Activated CD4-positive, alpha-beta memory T cell treated with anti-CD3 and anti-CD28 coated beads for 36 hours (primary cell): ENCODE measurements at regions not wholly inside any gene's neighbourhood (a gene's known extent, or its start where the extent isn't known, plus 50 kb on each side); places are given as distances from the start of the nearest gene placed in this dataset.

Source experiments
- CTCF ChIA-PET: fragments of 350-600 bp; sonication (Branson Sonifier 250); formaldehyde crosslinking; loops from one replicate; lab custom pipeline; 2021; ENCODE audit warnings: antibody characterized with exemption, inconsistent platforms; lab: Charles Lee
- POLR2A ChIA-PET: fragments of 350-600 bp; sonication (Branson Sonifier 250); formaldehyde crosslinking; loops from one replicate; lab custom pipeline; 2021; ENCODE audit warnings: antibody characterized with exemption; lab: Charles Lee
- DNase-seq: peaks from one replicate; pipeline ENCODE4 v3.0.0-alpha.2; 2020
- H3K27ac Mint-ChIP-seq: one replicate; pipeline ENCODE4 v1.8.0; 2021; ENCODE audit warnings: mixed read lengths
- H3K27me3 Mint-ChIP-seq: one replicate; pipeline ENCODE4 v1.8.0; 2021; ENCODE audit warnings: mixed read lengths
- H3K36me3 Mint-ChIP-seq: one replicate; pipeline ENCODE4 v1.8.0; 2021; ENCODE audit warnings: mixed read lengths
- H3K4me1 Mint-ChIP-seq: one replicate; pipeline ENCODE4 v1.8.0; 2021; ENCODE audit warnings: low read depth, mixed read lengths
- H3K4me3 Mint-ChIP-seq: one replicate; pipeline ENCODE4 v1.8.0; 2021; ENCODE audit warnings: mild to moderate bottlenecking, mixed read lengths
- H3K9me3 Mint-ChIP-seq: one replicate; pipeline ENCODE4 v1.8.0; 2021; ENCODE audit warnings: mixed read lengths
- intact Hi-C: fragments of 100-400 bp; cut with micrococcal nuclease; formaldehyde crosslinking; loops from one replicate; pipeline ENCODE4 v1.15.1; 2023

GRCh38 chr10:129335396-129335795 lies 131.6 kb upstream of the MGMT start:
- intact Hi-C loops, result no loop called here
- H3K4me3 Mint-ChIP-seq, result no peak overlapping the region

GRCh38 chr10:129335942-129336341 lies 131.1 kb upstream of the MGMT start:
- H3K4me1 Mint-ChIP-seq, result no peaks in the 10 kb centered on the region
- POLR2A ChIA-PET, result no interaction called here
- DNase-seq, result no peak
- intact Hi-C loops, result no loop called here
- H3K9me3 Mint-ChIP-seq, result no peaks in the 10 kb centered on the region
- no peaks in the 10 kb centered on the region for H3K36me3 Mint-ChIP-seq
- CTCF ChIA-PET, result no interaction called here
- H3K4me3 Mint-ChIP-seq, result no peak overlapping the region
- H3K27me3 Mint-ChIP-seq, result peaks cover 2% of the 10 kb centered on the region
- no peak overlapping the region for H3K27ac Mint-ChIP-seq

More at GRCh38 chr10:129335396-129335795, 131.6 kb upstream of the MGMT start:
- CTCF ChIA-PET, result no interaction called here
- H3K27ac Mint-ChIP-seq, result no peak overlapping the region
- H3K9me3 Mint-ChIP-seq, result no peaks in the 10 kb centered on the region
- peaks cover 4% of the 10 kb centered on the region for H3K27me3 Mint-ChIP-seq
- POLR2A ChIA-PET, result no interaction called here
- no peaks in the 10 kb centered on the region for H3K4me1 Mint-ChIP-seq
- H3K36me3 Mint-ChIP-seq, result no peaks in the 10 kb centered on the region
- no peak for DNase-seq

- H3K27me3 Mint-ChIP-seq, result peaks cover 2% of the 10 kb centered on the region
- no peaks in the 10 kb centered on the region for H3K9me3 Mint-ChIP-seq
- H3K4me3 Mint-ChIP-seq, result no peak overlapping the region
- no peaks in the 10 kb centered on the region for H3K36me3 Mint-ChIP-seq
- no peaks in the 10 kb centered on the region for H3K4me1 Mint-ChIP-seq
- POLR2A ChIA-PET, result no interaction called here
- H3K27ac Mint-ChIP-seq, result no peak overlapping the region
- CTCF ChIA-PET, result no interaction called here
- intact Hi-C loops, result no loop called here
- DNase-seq, result no peak
These were observed 127.8 kb upstream of the MGMT start for GRCh38 chr10:129339191-129339590.

- intact Hi-C loops, result no loop called here
- H3K4me1 Mint-ChIP-seq, result no peaks in the 10 kb centered on the region
- CTCF ChIA-PET, result no interaction called here
- POLR2A ChIA-PET, result no interaction called here
- peaks cover 2% of the 10 kb centered on the region for H3K27me3 Mint-ChIP-seq
- no peak overlapping the region for H3K4me3 Mint-ChIP-seq
- H3K36me3 Mint-ChIP-seq, result no peaks in the 10 kb centered on the region
- H3K27ac Mint-ChIP-seq, result no peak overlapping the region
- H3K9me3 Mint-ChIP-seq, result no peaks in the 10 kb centered on the region
- DNase-seq, result no peak
These were observed 127.2 kb upstream of the MGMT start for GRCh38 chr10:129339841-129340240.

- POLR2A ChIA-PET, result no interaction called here
- no peaks in the 10 kb centered on the region for H3K36me3 Mint-ChIP-seq
These were observed 126.0 kb upstream of the MGMT start for GRCh38 chr10:129341087-129341486.

GRCh38 chr10:129342385-129342784 lies 124.7 kb upstream of the MGMT start:
- Mint-ChIP-seq H3K27me3 (peaks cover 4% of the 10 kb centered on the region), H3K36me3 (no peaks in the 10 kb centered on the region), H3K27ac (no peak overlapping the region), H3K4me3 (no peak overlapping the region), H3K9me3 (no peaks in the 10 kb centered on the region), H3K4me1 (no peaks in the 10 kb centered on the region)
- ChIA-PET POLR2A (no interaction called here), CTCF (no interaction called here)
- intact Hi-C loops, result no loop called here
- DNase-seq, result no peak

More at GRCh38 chr10:129341087-129341486, 126.0 kb upstream of the MGMT start:
- H3K4me1 Mint-ChIP-seq, result no peaks in the 10 kb centered on the region
- H3K9me3 Mint-ChIP-seq, result no peaks in the 10 kb centered on the region
- H3K27me3 Mint-ChIP-seq, result peaks cover 2% of the 10 kb centered on the region
- intact Hi-C loops, result no loop called here
- CTCF ChIA-PET, result no interaction called here
- DNase-seq, result no peak
- no peak overlapping the region for H3K4me3 Mint-ChIP-seq
- no peak overlapping the region for H3K27ac Mint-ChIP-seq

- Mint-ChIP-seq H3K27ac (no peak overlapping the region), H3K4me1 (no peaks in the 10 kb centered on the region), H3K36me3 (no peaks in the 10 kb centered on the region), H3K4me3 (no peak overlapping the region), H3K9me3 (no peaks in the 10 kb centered on the region), H3K27me3 (peaks cover 4% of the 10 kb centered on the region)
- ChIA-PET CTCF (interaction anchor here (0.6 kb wide), 1 partner anchor 11 kb away, joined by 3 read pairs; no protein-coding TSS in a partner anchor), POLR2A (no interaction called here)
- intact Hi-C loops, result no loop called here
- DNase-seq, result no peak
These were observed 123.9 kb upstream of the MGMT start for GRCh38 chr10:129343141-129343540.

- Mint-ChIP-seq H3K27me3 (peaks cover 4% of the 10 kb centered on the region), H3K36me3 (no peaks in the 10 kb centered on the region), H3K4me3 (no peak overlapping the region), H3K4me1 (no peaks in the 10 kb centered on the region), H3K27ac (no peak overlapping the region), H3K9me3 (no peaks in the 10 kb centered on the region)
- ChIA-PET POLR2A (no interaction called here), CTCF (no interaction called here)
- intact Hi-C loops, result no loop called here
- no peak for DNase-seq
These were observed 122.9 kb upstream of the MGMT start for GRCh38 chr10:129344103-129344502.

- H3K4me1 Mint-ChIP-seq, result no peaks in the 10 kb centered on the region
- intact Hi-C loops, result no loop called here
These were observed 122.2 kb upstream of the MGMT start for GRCh38 chr10:129344731-129345355.

GRCh38 chr10:129345763-129346162 lies 121.3 kb upstream of the MGMT start:
- CTCF ChIA-PET, result interaction anchor here (0.6 kb wide), 1 partner anchor 253 kb away, joined by 4 read pairs; no protein-coding TSS in a partner anchor

More at GRCh38 chr10:129344731-129345355, 122.2 kb upstream of the MGMT start:
- Mint-ChIP-seq H3K27me3 (peaks cover 4% of the 10 kb centered on the region), H3K9me3 (no peaks in the 10 kb centered on the region), H3K4me3 (no peak overlapping the region), H3K36me3 (no peaks in the 10 kb centered on the region), H3K27ac (no peak overlapping the region)
- no peak for DNase-seq
- ChIA-PET POLR2A (no interaction called here), CTCF (no interaction called here)

GRCh38 chr10:129350690-129351089 lies 116.4 kb upstream of the MGMT start:
- intact Hi-C loops, result no loop called here
- POLR2A ChIA-PET, result no interaction called here
- Mint-ChIP-seq H3K4me1 (no peaks in the 10 kb centered on the region), H3K36me3 (no peaks in the 10 kb centered on the region), H3K27me3 (peaks cover 2% of the 10 kb centered on the region), H3K9me3 (no peaks in the 10 kb centered on the region), H3K4me3 (no peak overlapping the region), H3K27ac (no peak overlapping the region)
- no peak for DNase-seq
- CTCF ChIA-PET, result no interaction called here

More at GRCh38 chr10:129345763-129346162, 121.3 kb upstream of the MGMT start:
- POLR2A ChIA-PET, result no interaction called here
- intact Hi-C loops, result no loop called here
- H3K27ac Mint-ChIP-seq, result no peak overlapping the region
- H3K36me3 Mint-ChIP-seq, result no peaks in the 10 kb centered on the region
- H3K27me3 Mint-ChIP-seq, result peaks cover 4% of the 10 kb centered on the region
- no peaks in the 10 kb centered on the region for H3K9me3 Mint-ChIP-seq
- H3K4me3 Mint-ChIP-seq, result no peak overlapping the region
- no peak for DNase-seq
- no peaks in the 10 kb centered on the region for H3K4me1 Mint-ChIP-seq

- intact Hi-C loops, result no loop called here
- CTCF ChIA-PET, result no interaction called here
- H3K36me3 Mint-ChIP-seq, result no peaks in the 10 kb centered on the region
- DNase-seq, result no peak
- no peak overlapping the region for H3K27ac Mint-ChIP-seq
- no peak overlapping the region for H3K4me3 Mint-ChIP-seq
- POLR2A ChIA-PET, result no interaction called here
- no peaks in the 10 kb centered on the region for H3K4me1 Mint-ChIP-seq
- H3K27me3 Mint-ChIP-seq, result no peaks in the 10 kb centered on the region
- H3K9me3 Mint-ChIP-seq, result peaks cover 5% of the 10 kb centered on the region
These were observed 113.9 kb upstream of the MGMT start for GRCh38 chr10:129353101-129353500.

GRCh38 chr10:129360046-129360445 lies 107.0 kb upstream of the MGMT start:
- ChIA-PET POLR2A (no interaction called here), CTCF (no interaction called here)
- Mint-ChIP-seq H3K4me1 (no peaks in the 10 kb centered on the region), H3K4me3 (no peak overlapping the region), H3K27me3 (no peaks in the 10 kb centered on the region), H3K9me3 (peaks cover 5% of the 10 kb centered on the region), H3K27ac (no peak overlapping the region), H3K36me3 (no peaks in the 10 kb centered on the region)
- DNase-seq, result no peak
- intact Hi-C loops, result no loop called here
